HepG2 (cell line): ENCODE measurements at regions not wholly inside any gene's neighbourhood (a gene's known extent, or its start where the extent isn't known, plus 50 kb on each side); places are given as distances from the start of the nearest gene placed in this dataset.

Experiments
- ATAC-seq: fragments of 200-7000 bp; cut with Tn5 transposase; 3 replicates; pipeline ENCODE4 v1.9.1; 2020; ENCODE audit warnings: mild to moderate bottlenecking, moderate library complexity
- BruUV-seq: library from RNA; stranded (reverse); fragments of 400-500 nt; replicated peaks from 2 replicates; lab custom pipeline; 2021; lab: Mats Ljungman, UMichigan
- CTCF ChIA-PET: fragments of 300-600 bp; formaldehyde crosslinking; extraction: SDS; loops from one replicate; lab custom pipeline; 2021; ENCODE audit warnings: low total read pairs, inconsistent platforms, low intra/inter-chr PET ratio; lab: Yijun Ruan, JAX
- POLR2A ChIA-PET: fragments of 350-600 bp; sonication (Branson Sonifier 250); formaldehyde crosslinking; loops from one replicate; lab custom pipeline; 2020; ENCODE audit warnings: antibody characterized with exemption, inconsistent platforms; lab: Yijun Ruan, JAX
- DNase-seq: peaks from one replicate; pipeline ENCODE4 v3.0.0-alpha.2; 2015; ENCODE audit warnings: low spot score
- FAIRE-seq: peaks from 3 replicates; lab custom pipeline; 2011; peaks lifted over from hg19 to GRCh38; lab: Jason Lieb, UNC
- H2AFZ ChIP-seq: one replicate; pipeline ENCODE4 v1.6.1; 2011; ENCODE audit warnings: low read length, inconsistent platforms
- H3K27ac ChIP-seq: fragments of 300-600 bp; 3 replicates; pipeline ENCODE4 v1.8.0; 2011; ENCODE audit warnings: mixed run types, mild to moderate bottlenecking, mixed read lengths, low read length, inconsistent platforms; ENCODE audit not compliant: insufficient read depth; ENCODE audit errors: extremely low read length
- H3K27me3 ChIP-seq, 2 experiments: fragments of 200-600 bp in 1 of 2; 2 replicates in 1 of 2; 3 replicates in 1 of 2; pipeline versions ENCODE4 v1.6.0 to v1.8.0; 2011; ENCODE audit warnings: low read length in 2 of 2, mild to moderate bottlenecking in 2 of 2, moderate library complexity in 2 of 2, inconsistent platforms in 1 of 2; ENCODE audit not compliant: insufficient read depth in 2 of 2, control insufficient read depth in 1 of 2
- H3K36me3 ChIP-seq, 2 experiments: fragments of 200-600 bp in 1 of 2; replicated peaks in 1 of 2; 2 replicates in 1 of 2; 3 replicates in 1 of 2; pipeline versions ENCODE4 v1.5.1 to v1.8.0; 2011; ENCODE audit warnings: low read length in 2 of 2, inconsistent platforms in 1 of 2; ENCODE audit not compliant: insufficient read depth in 2 of 2, control insufficient read depth in 1 of 2
- H3K4me1 ChIP-seq: 2 replicates; pipeline ENCODE4 v1.5.1; 2012; ENCODE audit warnings: low read length, inconsistent platforms; ENCODE audit not compliant: insufficient read depth
- H3K4me2 ChIP-seq: 2 replicates; pipeline ENCODE4 v1.6.0; 2011; ENCODE audit warnings: low read depth, low read length, inconsistent platforms
- H3K4me3 ChIP-seq, 3 experiments: fragments of 200-600 bp in 1 of 3; sonication (generic), shearing (Covaris generic) in 1 of 3; replicated peaks in 1 of 3; 2 replicates each; pipeline ENCODE4 v1.5.1; 2011 to 2016; ENCODE audit warnings: low read length in 3 of 3, inconsistent platforms in 2 of 3, low read depth in 2 of 3, mild to moderate bottlenecking in 2 of 3, control low read depth in 1 of 3, mixed read lengths in 1 of 3; ENCODE audit not compliant: insufficient read depth in 1 of 3
- H3K79me2 ChIP-seq: one replicate; pipeline ENCODE4 v1.6.1; 2011; ENCODE audit warnings: low read length, inconsistent platforms; ENCODE audit not compliant: insufficient read depth
- H3K9ac ChIP-seq: 2 replicates; pipeline ENCODE4 v1.6.0; 2011; ENCODE audit warnings: mild to moderate bottlenecking, low read depth, low read length, inconsistent platforms; ENCODE audit not compliant: insufficient read depth
- H3K9me3 ChIP-seq: 2 replicates; pipeline ENCODE4 v1.5.1; 2012; ENCODE audit warnings: mild to moderate bottlenecking, low read length
- H4K20me1 ChIP-seq: 2 replicates; pipeline ENCODE4 v1.6.0; 2011; ENCODE audit warnings: inconsistent platforms, mild to moderate bottlenecking, low read length, moderate library complexity; ENCODE audit not compliant: insufficient read depth
- ERF ChIP-seq: IDR thresholded peaks from 2 replicates; pipeline ENCODE4 v1.6.1; 2018; ENCODE audit warnings: missing biosample characterization, missing genetic modification reagents
- MED13 ChIP-seq: sonication (generic); formaldehyde crosslinking; IDR thresholded peaks from 2 replicates; pipeline ENCODE4 v1.5.0; 2020; ENCODE audit warnings: missing genetic modification reagents
- RBFOX2 ChIP-seq: fragments of 200-400 bp; formaldehyde crosslinking; IDR thresholded peaks from 2 replicates; pipeline ENCODE4 v1.6.1; 2017; ENCODE audit warnings: low read depth, mild to moderate bottlenecking, low read length
- ZNF672 ChIP-seq: sonication (generic); formaldehyde crosslinking; IDR thresholded peaks from 2 replicates; pipeline ENCODE4 v1.8.1; 2022; ENCODE audit warnings: missing genetic modification reagents
- WGBS: methylation state at CpG from one replicate; pipeline ENCODE4 v1.1.6; 2017; ENCODE audit warnings: low lambda C conversion rate; 5-methylcytosine and 5-hydroxymethylcytosine counted together
- in situ Hi-C: cut with HindIII; loops from 2 replicates; pipeline ENCODE4 v1.10.0; 2017; ENCODE audit warnings: low pct_unique_long_range_greater_than_20kb; ENCODE audit not compliant: extremely low pct_ligation_motif_present
- intact Hi-C: fragments of 100-400 bp; cut with micrococcal nuclease; formaldehyde crosslinking; loops from one replicate; pipeline ENCODE4 v1.10.0; 2022; ENCODE audit not compliant: unreplicated experiment
- TF ChIP-seq, protein P1 (sequence below), 2 experiments: IDR thresholded peaks; 2 replicates each; pipeline ENCODE4 v1.6.1; 2011 to 2012; ENCODE audit warnings: low read length in 2 of 2, borderline replicate concordance in 1 of 2, low read depth in 1 of 2, mild to moderate bottlenecking in 1 of 2, moderate library complexity in 1 of 2
- TF ChIP-seq, protein P2 (sequence below): sonication (generic); formaldehyde crosslinking; IDR thresholded peaks from 2 replicates; pipeline ENCODE4 v1.8.0; 2023; ENCODE audit warnings: mild to moderate bottlenecking, missing genetic modification reagents
- TF ChIP-seq, protein P3 (sequence below): sonication (generic); formaldehyde crosslinking; IDR thresholded peaks from 2 replicates; pipeline ENCODE4 v1.4.0; 2020; ENCODE audit warnings: mild to moderate bottlenecking, missing genetic modification reagents
- TF ChIP-seq, protein P4 (sequence below): sonication (generic); formaldehyde crosslinking; IDR thresholded peaks from one replicate; pipeline ENCODE4 v1.5.1; 2020; ENCODE audit warnings: mild to moderate bottlenecking, missing genetic modification reagents; ENCODE audit errors: not compliant biosample characterization

DNA sequence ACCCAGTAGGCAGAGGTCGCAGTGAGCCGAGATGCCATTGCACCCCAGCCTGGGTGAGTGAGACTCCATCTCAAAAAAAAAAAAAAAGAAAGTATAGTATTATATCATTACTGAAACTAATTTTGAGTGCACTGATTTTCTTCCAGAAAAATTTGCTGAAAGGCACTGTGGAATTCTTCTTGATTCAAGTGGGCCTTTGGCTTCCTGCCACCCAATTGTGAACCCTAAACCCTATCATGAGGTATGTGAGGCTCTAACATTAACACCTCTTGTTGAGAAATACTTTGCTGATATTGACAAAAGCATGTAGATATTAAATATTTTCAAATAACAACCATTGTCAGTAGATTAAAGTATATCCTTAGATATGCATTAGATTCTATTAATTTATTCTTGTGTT, 211.2 kb downstream of the LRRK2 start:
- WGBS = 0% methylated on average over 2 of the region's 2 CpGs
- ChIA-PET POLR2A (no interaction called here), CTCF (no interaction called here)
- no peak for FAIRE-seq
- Histone ChIP-seq H2AFZ (no peak overlapping the region), H3K4me2 (no peak overlapping the region), H3K79me2 (no peaks in the 10 kb centered on the region), H3K4me1 (no peaks in the 10 kb centered on the region), H3K9me3 (no peaks in the 10 kb centered on the region), H4K20me1 (no peaks in the 10 kb centered on the region), H3K27me3 (no peaks in the 10 kb centered on the region; a peak in 1 of 5 replicates), H3K9ac (no peak overlapping the region), H3K4me3 (no peak overlapping the region), H3K36me3 (no peaks in the 10 kb centered on the region), H3K27ac (no peak overlapping the region)
- BruUV-seq = no TSS peak
- intact Hi-C loops = no loop called here
- ATAC-seq = no peak
- in situ Hi-C loops = no loop called here
- no peak for DNase-seq
- TF ChIP-seq, protein P1, sequence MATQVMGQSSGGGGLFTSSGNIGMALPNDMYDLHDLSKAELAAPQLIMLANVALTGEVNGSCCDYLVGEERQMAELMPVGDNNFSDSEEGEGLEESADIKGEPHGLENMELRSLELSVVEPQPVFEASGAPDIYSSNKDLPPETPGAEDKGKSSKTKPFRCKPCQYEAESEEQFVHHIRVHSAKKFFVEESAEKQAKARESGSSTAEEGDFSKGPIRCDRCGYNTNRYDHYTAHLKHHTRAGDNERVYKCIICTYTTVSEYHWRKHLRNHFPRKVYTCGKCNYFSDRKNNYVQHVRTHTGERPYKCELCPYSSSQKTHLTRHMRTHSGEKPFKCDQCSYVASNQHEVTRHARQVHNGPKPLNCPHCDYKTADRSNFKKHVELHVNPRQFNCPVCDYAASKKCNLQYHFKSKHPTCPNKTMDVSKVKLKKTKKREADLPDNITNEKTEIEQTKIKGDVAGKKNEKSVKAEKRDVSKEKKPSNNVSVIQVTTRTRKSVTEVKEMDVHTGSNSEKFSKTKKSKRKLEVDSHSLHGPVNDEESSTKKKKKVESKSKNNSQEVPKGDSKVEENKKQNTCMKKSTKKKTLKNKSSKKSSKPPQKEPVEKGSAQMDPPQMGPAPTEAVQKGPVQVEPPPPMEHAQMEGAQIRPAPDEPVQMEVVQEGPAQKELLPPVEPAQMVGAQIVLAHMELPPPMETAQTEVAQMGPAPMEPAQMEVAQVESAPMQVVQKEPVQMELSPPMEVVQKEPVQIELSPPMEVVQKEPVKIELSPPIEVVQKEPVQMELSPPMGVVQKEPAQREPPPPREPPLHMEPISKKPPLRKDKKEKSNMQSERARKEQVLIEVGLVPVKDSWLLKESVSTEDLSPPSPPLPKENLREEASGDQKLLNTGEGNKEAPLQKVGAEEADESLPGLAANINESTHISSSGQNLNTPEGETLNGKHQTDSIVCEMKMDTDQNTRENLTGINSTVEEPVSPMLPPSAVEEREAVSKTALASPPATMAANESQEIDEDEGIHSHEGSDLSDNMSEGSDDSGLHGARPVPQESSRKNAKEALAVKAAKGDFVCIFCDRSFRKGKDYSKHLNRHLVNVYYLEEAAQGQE (IDR thresholded peaks at IDR 0.05; ENCODE audit: borderline replicate concordance in 1 of 2, low read depth in 1 of 2, low read length in 2 of 2) = no peak
- TF ChIP-seq RBFOX2 (no peak), ZNF672 (CRISPR knock-in tag) (no peak), MED13 (CRISPR knock-in tag) (no peak), ERF (CRISPR knock-in tag) (no peak)
- TF ChIP-seq, protein P2, sequence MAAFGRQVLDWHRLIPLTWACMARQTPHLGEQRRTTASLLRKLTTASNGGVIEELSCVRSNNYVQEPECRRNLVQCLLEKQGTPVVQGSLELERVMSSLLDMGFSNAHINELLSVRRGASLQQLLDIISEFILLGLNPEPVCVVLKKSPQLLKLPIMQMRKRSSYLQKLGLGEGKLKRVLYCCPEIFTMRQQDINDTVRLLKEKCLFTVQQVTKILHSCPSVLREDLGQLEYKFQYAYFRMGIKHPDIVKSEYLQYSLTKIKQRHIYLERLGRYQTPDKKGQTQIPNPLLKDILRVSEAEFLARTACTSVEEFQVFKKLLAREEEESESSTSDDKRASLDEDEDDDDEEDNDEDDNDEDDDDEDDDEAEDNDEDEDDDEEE (CRISPR knock-in tag) = no peak
- TF ChIP-seq, protein P3, sequence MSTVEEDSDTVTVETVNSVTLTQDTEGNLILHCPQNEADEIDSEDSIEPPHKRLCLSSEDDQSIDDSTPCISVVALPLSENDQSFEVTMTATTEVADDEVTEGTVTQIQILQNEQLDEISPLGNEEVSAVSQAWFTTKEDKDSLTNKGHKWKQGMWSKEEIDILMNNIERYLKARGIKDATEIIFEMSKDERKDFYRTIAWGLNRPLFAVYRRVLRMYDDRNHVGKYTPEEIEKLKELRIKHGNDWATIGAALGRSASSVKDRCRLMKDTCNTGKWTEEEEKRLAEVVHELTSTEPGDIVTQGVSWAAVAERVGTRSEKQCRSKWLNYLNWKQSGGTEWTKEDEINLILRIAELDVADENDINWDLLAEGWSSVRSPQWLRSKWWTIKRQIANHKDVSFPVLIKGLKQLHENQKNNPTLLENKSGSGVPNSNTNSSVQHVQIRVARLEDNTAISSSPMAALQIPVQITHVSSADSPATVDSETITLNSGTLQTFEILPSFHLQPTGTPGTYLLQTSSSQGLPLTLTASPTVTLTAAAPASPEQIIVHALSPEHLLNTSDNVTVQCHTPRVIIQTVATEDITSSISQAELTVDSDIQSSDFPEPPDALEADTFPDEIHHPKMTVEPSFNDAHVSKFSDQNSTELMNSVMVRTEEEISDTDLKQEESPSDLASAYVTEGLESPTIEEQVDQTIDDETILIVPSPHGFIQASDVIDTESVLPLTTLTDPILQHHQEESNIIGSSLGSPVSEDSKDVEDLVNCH = no peak
- TF ChIP-seq, protein P4, sequence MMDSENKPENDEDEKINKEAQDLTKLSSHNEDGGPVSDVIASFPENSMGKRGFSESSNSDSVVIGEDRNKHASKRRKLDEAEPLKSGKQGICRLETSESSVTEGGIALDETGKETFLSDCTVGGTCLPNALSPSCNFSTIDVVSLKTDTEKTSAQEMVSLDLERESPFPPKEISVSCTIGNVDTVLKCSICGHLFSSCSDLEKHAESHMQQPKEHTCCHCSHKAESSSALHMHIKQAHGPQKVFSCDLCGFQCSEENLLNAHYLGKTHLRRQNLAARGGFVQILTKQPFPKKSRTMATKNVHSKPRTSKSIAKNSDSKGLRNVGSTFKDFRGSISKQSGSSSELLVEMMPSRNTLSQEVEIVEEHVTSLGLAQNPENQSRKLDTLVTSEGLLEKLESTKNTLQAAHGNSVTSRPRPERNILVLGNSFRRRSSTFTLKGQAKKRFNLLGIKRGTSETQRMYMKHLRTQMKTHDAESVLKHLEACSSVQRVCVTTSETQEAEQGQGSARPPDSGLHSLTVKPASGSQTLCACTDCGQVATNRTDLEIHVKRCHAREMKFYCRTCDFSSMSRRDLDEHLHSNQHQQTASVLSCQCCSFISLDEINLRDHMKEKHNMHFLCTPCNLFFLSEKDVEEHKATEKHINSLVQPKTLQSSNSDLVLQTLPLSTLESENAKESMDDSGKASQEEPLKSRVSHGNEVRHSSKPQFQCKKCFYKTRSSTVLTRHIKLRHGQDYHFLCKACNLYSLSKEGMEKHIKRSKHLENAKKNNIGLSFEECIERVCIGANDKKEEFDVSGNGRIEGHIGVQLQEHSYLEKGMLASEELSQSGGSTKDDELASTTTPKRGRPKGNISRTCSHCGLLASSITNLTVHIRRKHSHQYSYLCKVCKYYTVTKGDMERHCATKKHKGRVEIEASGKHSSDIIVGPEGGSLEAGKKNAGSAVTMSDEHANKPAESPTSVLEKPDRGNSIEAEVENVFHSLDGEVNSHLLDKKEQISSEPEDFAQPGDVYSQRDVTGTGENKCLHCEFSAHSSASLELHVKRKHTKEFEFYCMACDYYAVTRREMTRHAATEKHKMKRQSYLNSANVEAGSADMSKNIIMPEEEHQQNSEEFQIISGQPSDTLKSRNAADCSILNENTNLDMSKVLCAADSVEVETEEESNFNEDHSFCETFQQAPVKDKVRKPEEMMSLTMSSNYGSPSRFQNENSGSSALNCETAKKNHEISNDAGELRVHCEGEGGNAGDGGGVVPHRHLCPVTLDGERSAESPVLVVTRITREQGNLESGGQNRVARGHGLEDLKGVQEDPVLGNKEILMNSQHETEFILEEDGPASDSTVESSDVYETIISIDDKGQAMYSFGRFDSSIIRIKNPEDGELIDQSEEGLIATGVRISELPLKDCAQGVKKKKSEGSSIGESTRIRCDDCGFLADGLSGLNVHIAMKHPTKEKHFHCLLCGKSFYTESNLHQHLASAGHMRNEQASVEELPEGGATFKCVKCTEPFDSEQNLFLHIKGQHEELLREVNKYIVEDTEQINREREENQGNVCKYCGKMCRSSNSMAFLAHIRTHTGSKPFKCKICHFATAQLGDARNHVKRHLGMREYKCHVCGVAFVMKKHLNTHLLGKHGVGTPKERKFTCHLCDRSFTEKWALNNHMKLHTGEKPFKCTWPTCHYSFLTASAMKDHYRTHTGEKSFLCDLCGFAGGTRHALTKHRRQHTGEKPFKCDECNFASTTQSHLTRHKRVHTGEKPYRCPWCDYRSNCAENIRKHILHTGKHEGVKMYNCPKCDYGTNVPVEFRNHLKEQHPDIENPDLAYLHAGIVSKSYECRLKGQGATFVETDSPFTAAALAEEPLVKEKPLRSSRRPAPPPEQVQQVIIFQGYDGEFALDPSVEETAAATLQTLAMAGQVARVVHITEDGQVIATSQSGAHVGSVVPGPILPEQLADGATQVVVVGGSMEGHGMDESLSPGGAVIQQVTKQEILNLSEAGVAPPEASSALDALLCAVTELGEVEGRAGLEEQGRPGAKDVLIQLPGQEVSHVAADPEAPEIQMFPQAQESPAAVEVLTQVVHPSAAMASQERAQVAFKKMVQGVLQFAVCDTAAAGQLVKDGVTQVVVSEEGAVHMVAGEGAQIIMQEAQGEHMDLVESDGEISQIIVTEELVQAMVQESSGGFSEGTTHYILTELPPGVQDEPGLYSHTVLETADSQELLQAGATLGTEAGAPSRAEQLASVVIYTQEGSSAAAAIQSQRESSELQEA (CRISPR knock-in tag) = no peak
